ENCODE measurements at regions not wholly inside any gene's neighbourhood (a gene's known extent, or its start where the extent isn't known, plus 50 kb on each side); places are given as distances from the start of the nearest gene placed in this dataset.

DNA sequence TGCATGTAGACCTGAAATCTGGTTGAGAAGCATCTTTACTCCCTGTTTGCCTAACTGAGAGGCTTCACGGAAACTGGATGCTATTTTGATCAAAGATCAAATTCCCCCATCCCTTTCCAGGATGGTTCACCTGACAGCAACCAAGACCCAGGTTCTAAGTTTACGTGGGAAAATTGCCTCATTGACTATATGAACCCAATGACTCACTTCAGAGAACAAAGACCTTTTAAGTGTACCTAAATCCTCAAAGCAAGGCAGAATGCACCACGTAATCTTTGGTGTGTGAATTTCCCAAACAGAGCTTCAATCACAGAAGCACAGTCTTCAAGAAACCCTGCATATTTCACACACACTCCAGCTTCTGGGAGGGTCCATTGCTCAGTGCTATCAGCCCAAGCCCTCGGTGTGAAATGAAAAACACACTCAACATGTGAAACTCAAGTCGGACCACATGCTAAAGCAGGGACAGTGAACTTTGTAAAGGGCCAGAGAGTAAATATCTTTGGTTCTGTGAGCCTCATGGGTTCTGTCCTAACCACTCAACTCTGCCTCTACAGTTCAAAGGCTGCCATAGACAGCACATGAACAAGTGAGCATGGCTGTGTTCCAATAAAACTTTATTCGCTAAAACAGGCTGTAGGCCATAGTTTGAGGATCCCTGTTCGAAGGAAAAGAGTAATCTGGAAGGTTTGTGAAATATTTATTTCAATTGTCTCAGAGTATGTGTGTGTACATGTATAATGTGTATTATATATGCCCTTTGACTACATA is 275.6 kb upstream of the FOXK1 start:
- Histone ChIP-seq H3K4me2 (ENCODE audit: low read length) (no peak overlapping the region), H3K9me3 (ENCODE audit: low read length) (no peaks in the 10 kb centered on the region), H3K27ac (ENCODE audit: low read length) (no peak overlapping the region), H3F3A (ENCODE audit: insufficient read depth, low read length, poor library complexity, severe bottlenecking) (no peaks in the 10 kb centered on the region), H3K9ac (ENCODE audit: low read length) (no peak overlapping the region), H2AFZ (ENCODE audit: low read depth, low read length) (no peak overlapping the region), H4K20me1 (ENCODE audit: insufficient read depth) (no peaks in the 10 kb centered on the region), H3K9me2 (ENCODE audit: insufficient read depth, low read length) (no peaks in the 10 kb centered on the region), H3K27me3 (ENCODE audit: insufficient read depth, low read depth, low read length) (no peaks in the 10 kb centered on the region), H3K79me2 (replicated peaks; ENCODE audit: insufficient read depth, low read length) (no peaks in the 10 kb centered on the region), H3K4me3 (ENCODE audit: low read length) (no peak overlapping the region), H3K36me3 (ENCODE audit: insufficient read depth, low read length) (no peaks in the 10 kb centered on the region)
- TF ChIP-seq, protein P1, sequence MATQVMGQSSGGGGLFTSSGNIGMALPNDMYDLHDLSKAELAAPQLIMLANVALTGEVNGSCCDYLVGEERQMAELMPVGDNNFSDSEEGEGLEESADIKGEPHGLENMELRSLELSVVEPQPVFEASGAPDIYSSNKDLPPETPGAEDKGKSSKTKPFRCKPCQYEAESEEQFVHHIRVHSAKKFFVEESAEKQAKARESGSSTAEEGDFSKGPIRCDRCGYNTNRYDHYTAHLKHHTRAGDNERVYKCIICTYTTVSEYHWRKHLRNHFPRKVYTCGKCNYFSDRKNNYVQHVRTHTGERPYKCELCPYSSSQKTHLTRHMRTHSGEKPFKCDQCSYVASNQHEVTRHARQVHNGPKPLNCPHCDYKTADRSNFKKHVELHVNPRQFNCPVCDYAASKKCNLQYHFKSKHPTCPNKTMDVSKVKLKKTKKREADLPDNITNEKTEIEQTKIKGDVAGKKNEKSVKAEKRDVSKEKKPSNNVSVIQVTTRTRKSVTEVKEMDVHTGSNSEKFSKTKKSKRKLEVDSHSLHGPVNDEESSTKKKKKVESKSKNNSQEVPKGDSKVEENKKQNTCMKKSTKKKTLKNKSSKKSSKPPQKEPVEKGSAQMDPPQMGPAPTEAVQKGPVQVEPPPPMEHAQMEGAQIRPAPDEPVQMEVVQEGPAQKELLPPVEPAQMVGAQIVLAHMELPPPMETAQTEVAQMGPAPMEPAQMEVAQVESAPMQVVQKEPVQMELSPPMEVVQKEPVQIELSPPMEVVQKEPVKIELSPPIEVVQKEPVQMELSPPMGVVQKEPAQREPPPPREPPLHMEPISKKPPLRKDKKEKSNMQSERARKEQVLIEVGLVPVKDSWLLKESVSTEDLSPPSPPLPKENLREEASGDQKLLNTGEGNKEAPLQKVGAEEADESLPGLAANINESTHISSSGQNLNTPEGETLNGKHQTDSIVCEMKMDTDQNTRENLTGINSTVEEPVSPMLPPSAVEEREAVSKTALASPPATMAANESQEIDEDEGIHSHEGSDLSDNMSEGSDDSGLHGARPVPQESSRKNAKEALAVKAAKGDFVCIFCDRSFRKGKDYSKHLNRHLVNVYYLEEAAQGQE (IDR thresholded peaks at IDR 0.05; ENCODE audit: borderline replicate concordance): no peak
- no peak for TF ChIP-seq MXI1 (conservative IDR thresholded peaks at IDR 0.05; ENCODE audit: poor library complexity, severe bottlenecking)
- TF ChIP-seq TAF1 (IDR thresholded peaks at IDR 0.05; ENCODE audit: low read depth): no peak
- no peak for TF ChIP-seq RAD21 (conservative IDR thresholded peaks at IDR 0.05)
- TF ChIP-seq SMC3 (conservative IDR thresholded peaks at IDR 0.05; ENCODE audit: poor library complexity): no peak
- no peak for TF ChIP-seq EZH2 (IDR thresholded peaks at IDR 0.05; ENCODE audit: borderline replicate concordance, insufficient read depth, low read length, poor library complexity, severe bottlenecking)
- no peak for TF ChIP-seq POLR2AphosphoS5 (IDR thresholded peaks at IDR 0.05)
- TF ChIP-seq, protein P2, sequence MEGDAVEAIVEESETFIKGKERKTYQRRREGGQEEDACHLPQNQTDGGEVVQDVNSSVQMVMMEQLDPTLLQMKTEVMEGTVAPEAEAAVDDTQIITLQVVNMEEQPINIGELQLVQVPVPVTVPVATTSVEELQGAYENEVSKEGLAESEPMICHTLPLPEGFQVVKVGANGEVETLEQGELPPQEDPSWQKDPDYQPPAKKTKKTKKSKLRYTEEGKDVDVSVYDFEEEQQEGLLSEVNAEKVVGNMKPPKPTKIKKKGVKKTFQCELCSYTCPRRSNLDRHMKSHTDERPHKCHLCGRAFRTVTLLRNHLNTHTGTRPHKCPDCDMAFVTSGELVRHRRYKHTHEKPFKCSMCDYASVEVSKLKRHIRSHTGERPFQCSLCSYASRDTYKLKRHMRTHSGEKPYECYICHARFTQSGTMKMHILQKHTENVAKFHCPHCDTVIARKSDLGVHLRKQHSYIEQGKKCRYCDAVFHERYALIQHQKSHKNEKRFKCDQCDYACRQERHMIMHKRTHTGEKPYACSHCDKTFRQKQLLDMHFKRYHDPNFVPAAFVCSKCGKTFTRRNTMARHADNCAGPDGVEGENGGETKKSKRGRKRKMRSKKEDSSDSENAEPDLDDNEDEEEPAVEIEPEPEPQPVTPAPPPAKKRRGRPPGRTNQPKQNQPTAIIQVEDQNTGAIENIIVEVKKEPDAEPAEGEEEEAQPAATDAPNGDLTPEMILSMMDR (IDR thresholded peaks at IDR 0.05; ENCODE audit: poor library complexity, severe bottlenecking): no peak
- no peak for TF ChIP-seq EP300 (conservative IDR thresholded peaks at IDR 0.05; ENCODE audit: poor library complexity, severe bottlenecking)

DNA sequence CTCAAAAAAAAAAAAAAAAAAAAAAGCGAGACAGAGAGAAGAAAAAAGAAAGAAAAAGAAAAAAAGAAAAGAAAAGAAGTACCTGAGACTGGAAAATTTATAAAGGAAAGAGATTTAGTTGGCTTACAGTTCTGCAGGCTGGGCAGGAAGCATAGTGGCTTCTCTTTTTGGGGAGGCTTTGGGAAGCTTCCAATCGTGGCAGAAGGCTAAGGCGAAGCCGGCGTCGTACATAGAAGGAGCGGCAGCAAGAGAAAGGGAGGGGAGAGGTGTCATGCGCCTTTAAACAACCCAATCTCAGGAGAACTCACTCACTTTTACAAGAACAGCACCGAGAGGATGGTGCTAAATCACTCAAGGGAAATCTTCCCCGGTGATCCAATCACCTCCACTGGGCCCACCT is 272.1 kb upstream of the FOXK1 start:
- H3K9me2 ChIP-seq (ENCODE audit: insufficient read depth, low read length): no peaks in the 10 kb centered on the region
- TF ChIP-seq, protein P1 (IDR thresholded peaks at IDR 0.05; ENCODE audit: borderline replicate concordance): no peak
- TF ChIP-seq EZH2 (IDR thresholded peaks at IDR 0.05; ENCODE audit: borderline replicate concordance, insufficient read depth, low read length, poor library complexity, severe bottlenecking) (no peak), EP300 (conservative IDR thresholded peaks at IDR 0.05; ENCODE audit: poor library complexity, severe bottlenecking) (no peak)
- no peaks in the 10 kb centered on the region for H3F3A ChIP-seq (ENCODE audit: insufficient read depth, low read length, poor library complexity, severe bottlenecking)
- H4K20me1 ChIP-seq (ENCODE audit: insufficient read depth): no peaks in the 10 kb centered on the region
- H3K36me3 ChIP-seq (ENCODE audit: insufficient read depth, low read length): no peaks in the 10 kb centered on the region
- H3K9ac ChIP-seq (ENCODE audit: low read length): no peak overlapping the region
- no peak overlapping the region for H2AFZ ChIP-seq (ENCODE audit: low read depth, low read length)
- H3K79me2 ChIP-seq (replicated peaks; ENCODE audit: insufficient read depth, low read length): no peaks in the 10 kb centered on the region
- H3K4me2 ChIP-seq (ENCODE audit: low read length): no peak overlapping the region
- no peaks in the 10 kb centered on the region for H3K27me3 ChIP-seq (ENCODE audit: insufficient read depth, low read depth, low read length)
- no peak overlapping the region for H3K4me3 ChIP-seq (ENCODE audit: low read length)
- no peaks in the 10 kb centered on the region for H3K9me3 ChIP-seq (ENCODE audit: low read length)
- no peak overlapping the region for H3K27ac ChIP-seq (ENCODE audit: low read length)

Measured in neural cell (in vitro differentiated cells).